ENCODE measurements at regions not wholly inside any gene's neighbourhood (a gene's known extent, or its start where the extent isn't known, plus 50 kb on each side); places are given as distances from the start of the nearest gene placed in this dataset.
"Not testable (repeated sequence)": the region's sequence is repeated elsewhere in the genome, so short reads cannot be mapped to it uniquely, and the experiment has no call there.

DNA sequence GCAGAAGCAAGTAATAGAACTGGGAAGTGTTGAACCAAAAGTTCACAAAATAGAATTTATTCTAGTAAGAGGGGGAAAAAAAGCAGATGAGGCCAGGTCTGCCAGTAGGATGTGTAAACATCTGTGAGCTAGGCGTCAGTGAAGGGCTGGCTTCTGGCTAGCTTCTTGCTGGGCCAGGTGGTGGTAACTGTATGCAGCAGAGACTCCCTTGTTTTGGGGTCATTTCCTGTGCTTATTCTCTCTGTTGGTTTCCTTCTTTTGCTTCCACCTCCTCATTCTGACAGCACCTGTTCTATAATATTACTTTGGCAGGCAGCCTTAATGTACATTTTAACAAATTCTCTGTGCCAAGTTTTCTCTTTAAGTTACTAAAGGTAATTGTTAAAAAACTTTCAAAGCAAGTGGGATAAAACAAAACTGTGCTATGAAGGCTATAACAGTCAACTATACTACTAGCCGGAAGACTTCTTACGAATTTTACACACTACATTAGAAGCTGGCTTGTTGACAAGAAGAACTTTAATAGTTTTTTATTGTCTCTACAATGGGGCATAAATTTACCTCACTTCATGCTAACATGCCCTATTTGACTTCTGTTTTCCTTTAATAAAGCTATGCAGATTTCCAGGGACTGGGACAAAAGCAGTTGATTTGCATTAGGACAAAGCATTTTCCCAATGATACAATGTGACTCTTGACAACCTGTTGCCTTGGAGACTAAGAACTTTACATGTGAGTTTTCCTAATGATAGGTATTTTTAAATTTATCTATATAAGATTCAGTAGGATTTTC lies 318.8 kb upstream of the NAALADL2 start:
- no peak for DNase-seq (ENCODE audit: low spot score)

DNA sequence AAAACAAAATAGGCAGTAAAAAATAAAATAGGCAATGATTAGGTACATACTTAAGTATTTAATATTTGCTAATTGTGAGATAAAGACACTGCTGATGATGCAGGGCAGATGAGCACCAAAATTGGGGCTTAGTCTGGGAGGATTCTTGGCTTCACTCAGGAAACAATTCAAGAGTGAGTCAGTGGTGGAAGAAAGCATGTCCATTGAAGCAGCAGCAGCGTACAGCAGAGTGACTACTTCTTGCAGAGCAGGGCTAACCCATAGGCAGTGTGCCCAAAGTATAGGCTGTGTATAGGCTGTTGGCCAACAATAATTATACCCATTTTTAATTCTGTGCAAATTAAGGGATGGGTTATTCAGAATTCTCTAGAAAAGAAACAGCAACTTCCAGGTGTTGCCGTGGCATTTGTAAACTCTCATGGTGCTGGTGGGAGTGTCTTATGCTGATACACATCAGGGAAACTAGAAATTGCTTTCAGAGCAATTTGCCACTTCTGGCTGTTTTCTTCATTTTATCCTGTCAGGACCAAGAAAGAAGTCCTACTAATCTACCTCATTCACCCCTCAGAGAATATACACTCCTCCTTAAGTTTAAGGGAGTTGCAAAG lies 317.3 kb upstream of the NAALADL2 start:
- peak; percentile 26 for DNase-seq (ENCODE audit: low spot score)

DNA sequence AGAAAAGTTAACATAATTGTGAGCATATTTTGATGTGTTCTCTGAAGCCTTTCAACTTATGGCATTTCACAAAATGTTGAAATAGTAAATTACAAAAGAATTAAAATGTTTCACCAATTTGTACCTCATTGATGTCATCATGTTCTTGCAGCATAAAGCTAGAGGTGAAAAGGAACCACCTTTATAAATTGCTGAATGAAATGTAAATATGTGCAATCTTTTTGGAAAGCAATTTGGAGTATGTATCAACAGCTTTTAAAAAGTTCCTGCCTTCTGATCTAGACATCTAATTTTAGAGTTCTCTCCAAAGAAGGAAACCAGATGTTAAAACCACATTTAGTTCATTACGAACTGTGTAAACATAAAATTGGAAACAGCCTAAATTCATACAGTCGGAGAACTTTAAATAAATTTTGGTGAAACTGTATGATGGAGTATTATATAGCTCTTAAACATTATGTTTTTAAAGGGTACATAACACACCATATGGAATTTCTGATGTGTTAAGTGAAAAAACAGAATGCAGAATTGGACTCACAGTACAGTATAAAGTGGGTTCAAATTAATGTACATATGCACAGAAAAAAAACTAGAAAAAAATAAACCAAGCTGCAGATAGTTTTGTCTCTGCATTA lies 311.2 kb upstream of the NAALADL2 start:
- DNase-seq (ENCODE audit: low spot score), result peak; percentile 5

DNA sequence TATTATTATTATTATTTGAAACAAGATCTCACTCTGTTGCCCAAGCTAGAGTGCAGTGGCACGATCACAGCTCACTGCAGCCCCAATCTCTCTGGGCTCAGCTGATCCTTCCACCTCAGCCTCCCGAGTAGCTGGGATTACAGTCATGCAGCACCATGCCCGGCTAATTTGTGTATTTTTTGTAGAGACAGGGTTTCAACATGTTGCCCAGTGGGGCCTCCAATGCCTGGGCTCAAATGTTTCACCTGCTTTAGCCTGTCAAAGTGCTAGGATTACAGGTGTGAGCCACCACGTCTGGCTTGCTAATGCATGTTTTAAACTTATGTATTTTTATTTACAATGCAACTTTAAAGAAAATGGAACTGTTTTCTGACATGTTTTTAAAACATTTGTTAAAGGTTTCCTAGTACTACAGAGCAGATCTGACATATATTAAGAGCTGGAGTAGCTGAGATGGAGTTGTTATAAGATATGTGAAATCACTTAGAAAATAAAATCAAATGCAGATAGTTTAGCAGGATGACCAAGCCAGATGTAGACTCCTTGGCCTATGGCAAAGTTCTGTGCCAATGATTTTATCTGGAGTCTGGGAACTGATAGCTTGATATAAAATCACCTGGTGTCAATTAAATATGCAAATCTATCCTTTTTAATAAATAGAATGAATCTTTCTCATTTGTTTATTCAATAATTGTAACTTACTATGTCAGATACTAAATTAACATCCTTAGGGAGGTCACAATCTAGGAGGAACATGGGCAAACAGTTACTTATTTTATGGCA lies 310.1 kb upstream of the NAALADL2 start:
- DNase-seq (ENCODE audit: low spot score), result no peak

DNA sequence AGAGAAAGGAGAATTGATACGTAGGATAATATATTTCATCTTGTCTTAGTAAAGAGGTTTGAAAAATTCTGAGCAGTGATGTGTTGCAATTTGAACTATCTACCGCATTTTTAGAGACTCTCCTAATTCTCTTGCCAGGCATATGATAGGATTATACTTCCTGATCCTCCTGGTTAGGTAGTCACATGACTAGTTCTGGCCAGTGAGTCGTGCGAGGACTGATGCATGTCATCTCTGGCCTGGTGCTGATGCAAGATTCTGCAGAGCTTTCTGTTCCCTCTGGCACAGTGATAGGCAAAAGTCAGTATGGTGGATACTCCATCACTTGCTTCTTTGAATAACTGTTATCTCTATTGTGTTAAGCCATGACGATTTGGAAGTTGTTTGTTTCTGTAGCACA lies 277.6 kb upstream of the NAALADL2 start:
- no peak for DNase-seq (ENCODE audit: low spot score)

DNA sequence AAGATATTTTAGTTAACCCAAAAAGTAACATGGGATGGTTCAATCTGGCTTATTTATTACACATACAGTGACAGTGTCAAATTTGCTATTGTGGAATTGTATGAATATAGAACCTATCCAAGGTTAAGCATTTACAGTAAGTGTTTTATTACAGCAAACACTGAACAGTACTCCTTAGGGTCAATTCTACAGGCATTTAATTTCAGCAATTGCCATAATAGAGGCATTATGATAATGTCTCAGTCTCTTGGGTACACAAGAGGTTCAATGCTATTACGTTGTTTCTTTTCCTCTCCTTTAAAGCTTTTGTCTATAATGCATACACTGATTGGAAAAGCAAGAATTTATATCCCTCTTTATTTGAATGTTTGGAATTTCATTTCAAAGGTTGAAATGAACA lies 275.7 kb upstream of the NAALADL2 start:
- no peak for DNase-seq (ENCODE audit: low spot score)

DNA sequence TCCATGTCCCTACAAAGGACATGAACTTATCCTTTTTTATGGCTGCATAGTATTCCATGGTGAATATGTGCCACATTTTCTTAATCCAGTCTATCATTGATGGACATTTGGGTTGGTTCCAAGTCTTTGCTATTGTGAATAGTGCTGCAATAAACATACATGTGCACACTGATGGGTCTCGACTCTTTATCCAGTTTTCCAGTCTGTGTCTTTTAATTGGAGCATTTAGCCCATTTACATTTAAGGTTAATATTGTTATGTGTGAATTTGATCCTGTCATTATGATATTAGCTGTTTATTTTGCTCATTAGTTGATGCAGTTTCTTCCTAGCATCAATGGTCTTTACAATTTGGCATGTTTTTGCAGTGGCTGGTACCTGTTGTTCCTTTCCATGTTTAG lies 272.0 kb upstream of the NAALADL2 start:
- not testable (repeated sequence) for DNase-seq (ENCODE audit: low spot score)

DNA sequence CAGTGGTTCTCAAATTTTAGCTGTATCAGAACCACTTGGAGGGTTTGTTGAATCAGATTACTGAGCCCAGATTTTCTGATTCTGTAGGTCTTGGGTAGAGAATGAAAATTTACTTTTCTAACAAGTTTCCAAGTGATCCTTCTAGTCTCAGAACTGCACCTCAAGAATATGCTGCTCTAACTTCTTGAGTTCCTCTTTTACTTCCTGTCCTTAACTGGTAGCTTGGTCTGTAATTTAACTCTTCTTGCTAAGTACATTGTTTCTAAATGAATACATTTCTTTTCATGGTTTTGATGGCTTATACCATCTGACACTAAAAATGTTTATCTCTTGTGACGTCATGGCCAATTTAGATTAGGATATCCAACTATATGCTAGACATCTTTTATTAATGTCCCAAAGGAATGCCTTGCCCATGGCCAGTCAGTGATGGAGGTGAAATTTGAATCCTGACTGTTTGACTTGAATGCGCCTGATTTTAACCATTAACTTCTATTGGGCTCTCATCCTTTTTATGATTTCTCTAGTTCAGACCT lies 262.6 kb upstream of the NAALADL2 start:
- DNase-seq (ENCODE audit: low spot score), result no peak

DNA sequence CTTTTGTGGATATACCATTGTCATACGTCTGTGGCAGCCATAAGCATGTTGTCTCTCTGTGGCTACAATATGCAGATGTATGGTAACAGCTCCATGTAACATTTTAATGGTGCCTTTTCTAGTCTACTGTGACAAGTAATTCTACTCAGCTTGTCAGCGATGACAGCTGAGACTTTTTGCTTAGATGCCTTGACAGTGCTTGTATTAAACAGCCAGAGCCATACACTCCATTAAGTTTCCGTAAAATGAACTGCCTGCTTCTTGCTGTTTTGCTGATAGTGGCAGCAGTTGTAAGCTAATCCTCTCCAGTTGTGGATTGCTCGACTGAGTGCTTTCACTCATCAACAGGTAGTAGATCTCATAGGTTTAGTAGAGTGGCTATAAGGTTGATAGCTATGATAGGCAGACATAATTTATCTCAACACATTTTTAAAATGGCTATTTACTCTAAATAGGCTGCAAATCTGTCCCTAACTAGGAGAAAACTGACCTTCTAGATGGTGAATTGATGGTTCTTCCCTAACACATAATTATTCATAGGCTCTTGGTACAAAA lies 260.2 kb upstream of the NAALADL2 start:
- DNase-seq (ENCODE audit: low spot score), result no peak

DNA sequence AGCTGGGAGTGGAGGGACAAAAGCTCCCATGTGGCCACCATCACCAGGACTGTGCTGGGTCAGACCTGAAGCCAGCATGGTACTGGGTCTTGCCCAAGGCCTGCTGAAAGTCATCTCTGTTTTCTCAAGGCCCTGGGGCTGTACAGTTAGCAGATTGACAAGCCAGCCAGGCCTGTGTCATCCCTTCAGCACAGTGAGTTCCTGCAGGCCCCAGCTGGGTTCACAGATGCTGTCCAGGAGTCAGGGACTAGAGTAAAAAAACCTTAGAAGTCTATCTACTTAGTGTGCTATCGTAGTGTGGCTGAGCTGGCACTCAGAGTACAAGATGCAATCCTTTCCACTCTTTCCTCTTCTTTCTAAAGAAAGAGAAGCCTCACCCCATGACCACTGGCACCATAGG lies 246.0 kb upstream of the NAALADL2 start:
- DNase-seq (ENCODE audit: low spot score), result no peak

DNA sequence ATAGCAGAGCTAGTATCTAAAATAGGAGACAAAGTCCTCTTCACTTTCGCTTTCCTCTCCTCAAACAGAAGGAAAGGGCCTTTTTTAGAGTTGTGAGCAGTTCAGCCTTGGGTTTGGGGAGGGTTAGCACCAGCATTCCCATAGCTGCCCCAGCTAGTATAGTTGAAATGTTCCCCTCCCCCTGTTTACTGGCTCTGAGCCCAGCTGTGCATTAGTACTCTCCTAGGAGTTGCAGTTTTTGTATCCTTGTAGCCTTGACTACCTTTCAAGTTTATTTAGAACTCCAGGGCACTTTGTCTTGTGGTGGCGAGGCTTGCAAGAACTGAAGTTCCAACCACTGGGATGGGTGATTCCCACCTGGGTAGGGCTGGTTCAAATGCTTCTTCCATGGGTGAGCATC lies 245.1 kb upstream of the NAALADL2 start:
- no peak for DNase-seq (ENCODE audit: low spot score)

DNA sequence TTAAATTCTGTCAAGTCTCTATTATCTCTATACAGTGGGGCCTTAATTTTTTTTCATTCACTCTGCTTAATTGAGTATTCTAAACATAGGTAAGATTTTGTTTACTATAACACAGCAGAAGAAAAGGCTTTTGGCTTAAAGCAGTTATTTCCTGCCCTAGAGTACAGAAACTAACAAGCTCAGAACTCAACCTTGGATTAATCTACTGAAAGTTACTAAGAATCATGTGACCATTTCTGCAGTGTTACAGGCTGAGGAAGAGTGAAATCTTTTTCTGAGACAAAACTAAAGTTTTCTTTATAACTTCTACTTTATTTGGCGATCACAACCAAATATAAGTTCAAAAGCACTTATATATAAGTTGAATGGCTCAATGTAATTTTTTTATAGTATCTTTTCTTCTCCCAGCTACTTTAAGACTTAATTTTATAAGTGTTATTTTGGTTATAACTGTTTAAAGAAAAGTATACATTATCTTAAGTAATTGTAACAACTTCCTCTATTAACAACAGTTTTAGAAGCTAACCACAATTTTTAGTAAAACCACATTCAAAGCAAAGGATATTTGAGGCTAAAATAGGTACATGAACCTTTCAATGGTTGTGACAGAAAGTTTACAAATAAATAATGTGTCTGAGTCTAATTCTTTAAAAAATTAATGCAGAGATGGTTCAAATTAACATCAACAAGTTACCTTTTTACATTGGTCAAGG lies 240.6 kb upstream of the NAALADL2 start:
- DNase-seq (ENCODE audit: low spot score), result peak; percentile 6

DNA sequence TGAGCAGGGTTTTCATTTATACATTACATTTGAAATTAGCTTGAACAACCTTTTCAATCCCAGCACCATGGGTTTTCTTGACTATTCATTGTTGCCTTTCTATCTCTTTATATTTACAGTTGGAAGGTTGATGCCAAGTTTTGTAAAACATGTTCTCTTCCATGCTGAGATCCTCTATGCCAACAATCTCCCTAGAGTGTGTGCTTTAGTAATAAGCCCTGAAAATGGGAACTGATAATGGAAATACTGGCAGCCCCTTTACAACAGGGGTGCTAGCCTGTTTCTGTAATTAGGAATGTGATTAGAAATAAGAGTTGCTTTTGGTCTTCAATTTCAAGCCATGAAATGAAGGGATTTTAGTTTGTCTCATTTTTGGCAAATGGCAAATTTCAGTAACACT lies 239.9 kb upstream of the NAALADL2 start:
- no peak for DNase-seq (ENCODE audit: low spot score)

DNA sequence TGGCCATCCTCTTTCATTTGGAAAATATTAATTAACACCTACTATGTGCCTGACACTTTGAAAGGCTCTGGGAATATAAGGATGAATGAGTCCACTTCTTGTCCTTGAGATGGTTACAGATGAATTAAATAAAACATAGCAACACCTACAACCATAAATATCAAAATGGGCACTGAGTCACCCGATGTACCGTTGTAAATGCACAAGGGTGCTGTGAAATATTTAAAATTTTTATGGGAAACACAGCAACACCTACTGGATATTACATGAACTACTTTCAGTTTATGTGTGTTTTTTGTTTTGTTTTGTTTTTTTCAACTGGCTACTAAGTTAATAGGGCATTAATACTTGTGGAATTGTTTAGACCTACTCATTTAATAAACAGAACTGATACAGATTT lies 239.0 kb upstream of the NAALADL2 start:
- peak; percentile 15 for DNase-seq (ENCODE audit: low spot score)

DNA sequence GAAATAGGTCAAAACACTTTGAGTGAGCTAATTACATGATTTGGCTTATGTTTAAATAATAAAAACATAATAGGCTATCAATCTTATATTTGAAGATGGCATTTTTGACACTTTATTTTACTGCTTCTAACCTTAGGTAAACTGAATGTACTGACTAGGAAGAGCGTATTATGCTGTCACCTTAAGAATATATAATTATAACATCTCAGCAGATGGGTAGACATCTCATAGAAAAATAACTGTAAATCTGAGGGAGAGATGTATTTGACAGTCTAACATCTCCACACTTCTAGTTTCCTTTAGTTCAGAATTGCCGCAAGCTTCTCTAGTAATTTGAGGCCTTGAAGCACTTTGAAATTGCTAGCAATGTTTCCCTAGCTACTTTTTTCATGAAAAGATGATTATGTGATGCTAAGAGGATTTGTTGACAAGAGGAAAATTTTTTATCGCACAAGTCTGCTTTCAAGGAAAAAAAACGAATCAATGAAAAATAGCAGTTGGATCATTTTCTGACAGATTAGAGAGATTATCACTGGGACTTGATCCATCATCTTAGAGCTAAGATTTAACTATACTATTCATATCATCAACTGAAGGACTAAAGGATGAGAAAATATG lies 238.2 kb upstream of the NAALADL2 start:
- no peak for DNase-seq (ENCODE audit: low spot score)

DNA sequence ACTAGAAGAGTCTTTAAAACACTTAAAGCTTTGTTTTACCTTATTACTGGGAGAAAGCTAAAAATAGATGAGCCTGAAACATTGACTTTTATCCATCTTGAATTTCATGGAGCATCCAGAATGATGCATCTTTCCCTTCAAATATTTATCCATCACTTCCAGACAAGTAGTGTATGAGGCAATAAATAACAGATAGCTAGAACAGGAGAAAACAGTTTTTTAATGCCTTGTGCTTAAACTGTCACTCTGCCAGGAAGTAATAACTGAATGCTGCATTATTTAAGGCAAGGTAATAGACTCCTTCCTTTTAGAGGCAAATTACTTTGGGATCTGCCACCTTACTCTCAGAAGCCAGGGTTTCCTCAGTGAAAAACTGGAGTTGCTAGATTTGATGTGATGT lies 225.8 kb upstream of the NAALADL2 start:
- no peak for DNase-seq (ENCODE audit: low spot score)

DNA sequence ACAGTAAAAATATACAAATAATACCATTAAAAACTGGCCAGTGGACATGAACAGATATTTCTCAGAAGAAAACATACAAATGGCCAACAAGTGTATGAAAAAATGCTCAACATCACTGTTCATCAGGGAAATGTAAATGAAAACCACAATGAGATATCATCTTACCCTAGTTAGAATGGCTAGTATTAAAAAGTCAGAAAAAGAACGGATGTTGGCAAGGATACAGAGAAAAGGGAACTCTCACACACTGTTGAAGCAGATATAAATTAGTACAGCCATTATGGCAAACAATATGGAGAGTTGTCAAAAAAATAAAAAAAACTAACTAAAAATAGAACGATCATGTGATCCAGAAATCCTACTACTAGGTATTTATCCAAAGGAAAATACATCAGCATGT lies 222.7 kb upstream of the NAALADL2 start:
- DNase-seq (ENCODE audit: low spot score), result no peak

DNA sequence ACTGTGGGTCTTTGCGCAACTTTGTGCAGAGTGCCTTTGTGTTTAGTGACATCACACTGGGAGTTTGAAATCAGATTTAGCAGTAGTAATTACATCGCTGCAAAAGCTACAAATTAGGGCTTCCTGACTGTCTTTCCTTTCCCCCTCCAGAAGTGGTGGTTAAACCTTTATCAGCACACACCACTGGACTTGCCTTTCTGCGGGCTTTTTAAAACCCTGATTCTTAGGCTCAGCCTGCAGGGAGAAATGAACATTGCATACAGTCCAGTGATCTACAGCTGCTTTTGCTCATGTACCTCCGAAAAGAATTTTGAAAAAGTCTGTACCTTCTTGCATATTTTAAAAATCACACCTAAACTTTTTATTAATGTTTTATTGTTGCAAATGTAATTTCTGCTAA lies 219.7 kb upstream of the NAALADL2 start:
- no peak for DNase-seq (ENCODE audit: low spot score)

DNA sequence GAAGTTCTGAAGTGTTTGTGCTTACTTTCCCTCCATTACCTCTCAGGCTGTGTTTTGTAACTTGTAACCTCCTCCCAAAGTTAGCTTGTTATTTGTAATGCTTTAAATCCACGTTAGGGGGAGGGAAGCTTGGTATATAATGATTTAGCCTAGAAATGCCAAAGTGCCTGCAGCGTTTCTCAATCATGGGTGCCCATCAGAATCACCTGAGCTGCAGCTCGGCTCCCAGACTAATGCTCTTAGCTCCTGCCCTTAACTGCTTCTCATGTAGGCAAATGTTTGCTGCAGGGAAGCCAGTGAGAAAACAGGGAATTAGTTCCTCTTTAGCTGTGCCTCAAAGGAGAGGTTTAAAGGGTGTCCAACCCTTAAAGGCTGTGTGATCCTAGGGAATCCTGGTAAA lies 219.2 kb upstream of the NAALADL2 start:
- DNase-seq (ENCODE audit: low spot score), result no peak

DNA sequence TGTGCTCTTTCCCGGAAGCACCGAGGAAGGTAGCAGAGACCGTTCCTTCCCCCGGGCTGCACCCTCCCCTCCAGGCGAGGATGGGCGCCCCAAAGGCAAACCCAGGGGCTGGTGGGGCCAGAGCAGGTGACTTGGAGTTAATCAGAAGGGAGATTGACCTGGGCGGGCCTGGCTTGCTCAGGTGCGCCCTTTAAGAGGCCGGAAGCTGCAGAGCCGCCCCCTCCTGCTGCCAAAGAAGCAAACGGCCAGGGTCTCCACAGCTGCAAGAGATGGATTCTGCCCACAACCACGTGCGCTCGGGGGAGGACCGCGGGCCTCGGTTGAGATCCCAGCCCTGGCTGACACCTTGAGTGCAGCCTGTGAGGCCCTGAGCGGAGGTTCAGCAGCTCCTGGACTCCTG lies 218.2 kb upstream of the NAALADL2 start:
- DNase-seq (ENCODE audit: low spot score), result no peak

DNA sequence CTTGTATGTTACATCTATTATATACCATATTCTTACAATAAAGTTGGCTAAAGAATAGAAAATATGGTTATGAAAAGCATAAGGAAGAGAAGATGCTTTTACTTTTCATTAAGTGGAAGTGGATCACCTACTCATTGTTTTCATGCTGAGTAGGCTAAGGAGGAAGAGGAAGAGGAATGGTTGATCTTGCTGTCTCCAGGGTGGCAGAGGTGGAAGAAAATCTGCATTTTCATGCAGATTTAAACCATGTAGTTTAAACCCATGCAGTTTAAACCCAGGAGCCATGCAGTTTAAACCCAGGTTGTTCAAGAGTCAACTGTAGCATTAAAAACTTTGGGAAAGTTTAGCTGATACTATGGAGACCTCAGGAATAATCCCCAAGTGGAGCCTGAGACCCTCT lies 214.8 kb upstream of the NAALADL2 start:
- DNase-seq (ENCODE audit: low spot score), result no peak
